HG03139 (cell line): ENCODE measurements at regions not wholly inside any gene's neighbourhood (a gene's known extent, or its start where the extent isn't known, plus 50 kb on each side); places are given as distances from the start of the nearest gene placed in this dataset.
"Not testable (repeated sequence)": the region's sequence is repeated elsewhere in the genome, so short reads cannot be mapped to it uniquely, and the experiment has no call there.

Experiments
- ATAC-seq: cut with Tn5 transposase; IDR thresholded peaks from one replicate; pipeline ENCODE4 v1.9.1; 2021; ENCODE audit not compliant: unreplicated experiment

DNA sequence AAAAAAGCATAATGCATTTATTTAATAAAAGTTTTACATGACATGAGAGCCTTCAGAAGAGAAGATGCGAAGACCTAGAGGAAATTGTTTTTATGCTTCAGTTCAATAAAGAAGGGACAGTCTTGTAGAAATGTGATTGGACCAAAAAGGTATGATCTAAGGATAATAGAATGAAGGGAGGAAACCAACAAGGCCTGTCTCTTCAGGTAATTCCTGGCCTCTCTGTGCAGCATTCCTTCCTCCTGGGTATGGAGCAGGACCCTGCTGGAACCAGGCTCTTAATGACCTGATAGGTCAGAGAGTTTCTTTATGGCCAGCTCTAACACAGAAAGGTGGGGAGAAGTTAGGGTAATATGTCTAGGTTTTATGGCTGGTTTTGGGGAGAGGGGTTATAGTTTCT is 162.8 kb upstream of the HEY2 start:
- no peak for ATAC-seq

DNA sequence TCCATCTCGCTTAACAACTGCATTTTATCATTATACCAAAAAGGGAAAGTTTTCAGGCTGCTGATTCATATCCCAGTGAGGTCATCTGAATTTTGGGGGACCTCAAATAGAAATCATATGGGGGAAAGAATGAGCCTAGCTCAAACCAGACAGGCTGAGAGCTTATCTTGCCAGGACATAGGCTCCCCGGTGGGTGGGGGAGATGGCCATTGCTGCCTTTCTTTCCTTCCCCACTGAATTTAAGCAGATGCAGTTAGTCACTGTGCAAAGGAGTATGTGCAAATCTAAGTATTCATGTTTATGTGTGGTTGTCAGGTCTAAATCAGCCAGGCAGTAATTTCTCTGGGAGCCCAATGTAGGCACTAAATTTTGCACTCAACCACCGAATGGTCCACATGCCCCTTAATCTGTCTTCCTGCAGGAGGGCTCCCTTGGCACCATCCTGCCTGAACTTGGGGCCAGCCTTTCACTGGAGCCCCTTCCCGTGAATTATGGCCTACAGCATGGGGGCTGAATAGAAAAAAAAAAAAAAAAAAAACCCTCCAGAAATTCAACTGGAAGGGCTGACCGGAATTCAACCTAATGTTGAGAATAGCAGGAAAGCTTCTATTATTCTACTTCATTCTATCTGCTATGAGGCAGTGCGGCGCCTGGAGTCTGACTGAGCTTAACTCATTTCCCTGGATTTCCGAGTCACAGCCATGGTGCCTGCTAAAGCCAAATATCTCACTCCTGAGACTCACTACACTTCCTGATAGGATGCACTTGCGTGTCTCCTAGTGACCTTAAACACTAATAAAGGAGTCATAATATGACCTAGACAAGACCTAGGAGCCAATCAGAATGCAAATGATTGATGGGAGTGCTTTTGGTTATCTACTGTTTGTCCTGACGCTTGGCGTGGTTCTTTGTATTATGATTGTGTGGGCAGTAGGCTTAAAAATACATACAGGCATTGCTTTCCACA is 161.5 kb upstream of the HEY2 start:
- no peak for ATAC-seq

GRCh38 chr6:125591796-125592195 is 157.6 kb upstream of the HEY2 start:
- ATAC-seq, result not testable (repeated sequence)

DNA sequence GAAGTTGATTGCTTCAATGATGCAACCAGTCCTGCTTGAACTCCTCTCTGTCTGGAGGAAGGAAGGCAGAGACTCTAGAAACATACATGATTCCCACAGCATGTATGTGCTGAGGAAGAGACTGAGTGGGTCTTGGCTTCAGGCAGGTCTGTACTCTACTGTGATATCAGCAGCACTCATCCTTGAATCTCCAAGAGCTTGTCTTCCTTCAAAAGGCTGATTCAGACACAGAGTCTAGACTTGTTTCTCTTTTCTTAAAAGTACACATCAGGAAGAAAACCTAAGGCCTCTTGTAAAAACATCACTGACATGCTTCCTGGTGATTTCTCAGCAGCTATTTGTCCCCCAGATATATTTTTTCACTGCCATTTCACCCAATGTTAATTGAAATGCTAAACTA is 155.7 kb upstream of the HEY2 start:
- ATAC-seq, result no peak

- no peak for ATAC-seq
These were observed 153.4 kb upstream of the HEY2 start for GRCh38 chr6:125596020-125596419.

DNA sequence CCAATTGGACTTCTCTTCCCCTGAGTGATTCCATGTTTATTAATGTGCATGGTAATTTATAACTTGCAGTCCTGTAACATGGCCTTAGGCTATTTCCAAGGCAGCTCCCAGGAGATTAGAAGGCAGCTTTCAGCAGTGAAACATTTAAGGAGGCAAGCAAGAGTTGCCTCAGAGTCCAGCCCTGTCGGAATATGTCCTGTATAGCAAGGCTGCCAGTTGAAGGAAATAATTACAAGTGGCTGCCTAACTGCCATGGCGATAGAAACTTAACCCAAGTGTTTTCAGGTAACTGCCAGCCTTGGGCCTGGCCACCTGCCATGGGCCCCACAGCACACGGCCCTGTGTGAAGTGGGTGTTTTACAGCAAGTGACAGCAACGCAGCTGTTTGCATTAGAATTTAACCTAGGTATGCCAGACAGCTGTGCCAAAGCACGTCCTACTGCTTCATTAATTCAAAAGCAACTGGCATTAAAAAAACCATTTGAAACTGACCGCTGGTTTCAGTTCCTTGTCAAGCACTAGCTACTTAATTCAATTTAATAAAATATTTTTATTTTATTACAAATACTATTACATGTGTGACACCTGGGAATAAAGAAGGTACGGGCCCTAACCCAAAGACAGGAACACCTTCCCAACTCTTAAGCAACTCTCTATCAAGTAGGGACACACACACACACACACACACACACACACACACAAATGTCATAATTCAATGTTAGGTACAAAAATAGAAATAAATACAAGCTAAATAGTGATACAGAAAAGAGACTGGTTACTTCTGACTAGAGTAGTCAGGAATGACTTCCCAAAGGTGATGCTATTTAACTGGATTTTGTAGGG is 151.8 kb upstream of the HEY2 start:
- no peak for ATAC-seq

DNA sequence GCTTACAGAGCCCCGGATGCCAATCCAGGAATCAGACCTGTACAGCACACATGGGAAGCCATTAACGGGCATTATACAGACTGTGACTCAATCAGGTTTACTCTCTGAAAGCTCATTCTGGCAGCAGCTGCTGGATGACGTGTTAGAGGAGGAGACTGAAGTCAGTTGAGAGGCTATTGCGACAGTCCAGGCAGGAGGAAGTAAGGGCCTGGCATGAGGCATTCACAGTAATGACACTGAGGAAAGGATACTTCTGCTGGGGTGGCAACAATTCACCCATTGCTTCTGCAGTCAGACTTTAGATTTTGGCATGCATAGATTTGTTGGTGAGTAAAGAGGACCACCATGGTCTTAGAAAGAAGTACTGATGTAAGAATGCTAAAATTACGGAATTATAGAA is 151.0 kb upstream of the HEY2 start:
- ATAC-seq, result no peak

GRCh38 chr6:125604257-125604656 is 145.2 kb upstream of the HEY2 start:
- ATAC-seq, result no peak

DNA sequence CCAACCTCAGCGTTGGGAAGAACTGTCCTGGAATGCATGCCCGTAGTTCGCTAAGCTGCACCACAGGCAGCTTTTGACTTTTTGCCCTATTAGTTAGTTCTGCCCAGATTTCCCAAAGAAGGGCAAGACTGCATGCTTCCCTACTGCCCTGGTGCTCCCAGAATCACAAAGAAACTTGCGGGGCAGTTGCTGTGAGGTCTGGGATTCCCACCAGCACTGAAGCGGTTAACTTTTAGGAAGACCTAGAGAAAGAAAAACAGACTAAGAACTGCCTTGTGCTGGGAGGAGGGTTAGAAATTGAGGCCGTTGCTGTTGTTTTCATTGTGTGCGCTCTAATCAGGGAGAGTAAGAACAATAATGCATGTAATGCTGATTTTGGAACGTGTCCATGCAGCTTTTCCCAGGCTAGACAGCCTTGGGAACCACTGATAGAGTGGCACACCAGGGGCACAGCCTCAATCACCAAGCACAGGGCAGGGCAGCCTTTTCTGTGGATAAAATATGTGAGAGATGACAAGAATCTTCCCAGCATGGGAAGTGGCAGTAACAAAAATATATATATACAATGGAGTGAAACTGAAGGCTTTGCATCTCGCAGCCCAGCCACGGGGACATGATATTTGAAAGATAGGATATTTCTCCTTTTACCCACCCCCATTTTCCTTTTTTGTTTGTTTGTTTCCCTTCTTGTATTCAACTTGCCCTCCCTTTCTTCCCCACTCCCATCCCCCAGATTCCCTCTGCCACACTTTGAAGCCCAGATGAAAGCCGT is 137.7 kb upstream of the HEY2 start:
- no peak for ATAC-seq

DNA sequence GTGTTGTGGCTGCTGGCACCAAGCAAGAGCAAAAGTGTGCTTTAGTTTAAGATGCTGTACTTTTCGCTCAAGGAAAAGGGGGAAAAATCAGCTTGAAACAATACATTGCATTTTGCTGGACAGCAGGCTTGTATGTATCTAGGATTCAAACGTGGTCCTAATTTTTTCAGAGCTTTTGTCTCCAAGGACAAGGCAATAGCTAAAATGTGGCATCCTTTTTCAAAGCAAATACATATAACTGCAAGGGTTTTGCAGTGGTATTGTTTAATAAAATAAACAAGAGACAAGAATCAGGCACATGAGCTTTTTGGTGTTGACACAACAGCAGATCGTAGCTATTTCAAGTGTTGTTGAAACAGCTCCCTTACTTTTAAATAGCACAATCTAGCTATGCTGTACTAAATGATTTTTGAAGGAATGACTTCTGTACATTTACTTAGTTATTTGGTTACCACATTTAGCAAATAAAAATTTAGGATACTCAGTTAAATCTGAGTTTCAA is 137.0 kb upstream of the HEY2 start:
- ATAC-seq, result no peak

- no peak for ATAC-seq
These were observed 130.8 kb upstream of the HEY2 start for GRCh38 chr6:125618629-125619028.

DNA sequence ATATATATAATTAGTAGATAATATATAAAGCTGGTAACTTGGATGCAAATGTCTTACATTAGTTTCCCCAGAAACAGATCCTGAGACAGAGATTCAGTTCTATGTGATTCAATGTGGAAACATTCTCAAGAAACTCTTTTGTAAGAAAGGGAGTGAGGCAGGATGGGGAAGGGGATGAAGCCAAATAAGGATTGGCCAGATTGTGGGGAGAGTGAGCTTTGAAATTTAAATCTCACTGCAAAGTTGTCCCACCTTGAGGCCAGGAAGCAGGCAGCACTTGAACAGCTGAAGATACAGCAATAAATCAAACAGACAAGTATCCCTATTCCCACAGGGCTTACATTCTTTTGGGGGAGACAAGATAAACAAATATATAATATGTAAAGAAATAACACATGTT is 126.3 kb upstream of the HEY2 start:
- ATAC-seq, result no peak

DNA sequence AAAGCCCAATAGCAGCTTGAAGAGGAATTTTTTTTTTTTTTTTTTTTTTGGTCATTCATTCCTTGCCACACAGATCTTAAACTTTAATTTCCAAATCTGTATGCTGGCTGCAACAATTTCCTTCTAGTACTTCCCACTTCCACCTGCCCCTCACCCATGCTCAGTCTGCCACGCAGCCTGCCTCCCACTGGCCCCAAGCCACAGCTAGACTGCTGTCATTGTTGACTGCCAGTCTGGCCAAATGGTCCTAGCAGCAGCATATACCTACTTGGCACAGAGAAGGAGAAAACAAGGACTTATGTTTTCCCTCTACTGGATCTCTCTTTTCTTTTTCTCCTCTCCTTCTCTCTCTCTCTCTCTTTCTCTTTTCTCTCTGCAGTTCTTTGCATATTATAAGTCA is 118.3 kb upstream of the HEY2 start:
- no peak for ATAC-seq

DNA sequence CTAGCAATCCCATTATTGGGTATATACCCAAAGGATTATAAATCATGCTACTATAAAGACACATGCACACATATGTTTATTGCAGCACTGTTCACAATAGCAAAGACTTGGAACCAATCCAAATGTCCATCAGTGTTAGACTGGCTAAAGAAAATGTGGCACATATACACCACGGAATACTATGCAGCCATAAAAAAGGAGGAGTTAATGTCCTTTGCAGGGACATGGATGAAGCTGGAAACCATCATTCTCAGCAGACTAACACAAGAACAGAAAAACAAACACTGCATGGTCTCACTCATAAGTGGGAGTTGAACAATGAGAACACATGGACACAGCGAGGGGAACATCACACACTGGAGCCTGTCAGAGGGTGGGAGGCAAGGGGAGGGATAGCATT is 113.4 kb upstream of the HEY2 start:
- not testable (repeated sequence) for ATAC-seq

DNA sequence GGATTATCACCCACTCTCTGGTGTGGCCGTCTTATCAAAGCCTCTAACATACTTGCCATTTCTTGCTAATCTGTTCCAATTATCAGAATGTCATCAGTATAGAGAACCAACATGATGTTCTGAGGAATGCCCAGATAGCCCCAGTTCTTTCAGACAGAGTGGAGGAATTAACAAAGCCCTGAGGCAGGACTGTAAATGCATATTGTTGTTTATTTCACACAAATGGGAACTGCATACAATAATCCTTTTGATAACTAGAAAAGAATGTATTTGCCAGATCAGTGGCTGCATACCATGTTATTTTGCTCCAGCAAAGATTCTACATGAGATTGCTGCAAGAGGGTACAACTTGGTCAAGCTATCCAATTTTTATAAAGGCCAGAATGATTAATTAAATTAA is 112.8 kb upstream of the HEY2 start:
- no peak for ATAC-seq

DNA sequence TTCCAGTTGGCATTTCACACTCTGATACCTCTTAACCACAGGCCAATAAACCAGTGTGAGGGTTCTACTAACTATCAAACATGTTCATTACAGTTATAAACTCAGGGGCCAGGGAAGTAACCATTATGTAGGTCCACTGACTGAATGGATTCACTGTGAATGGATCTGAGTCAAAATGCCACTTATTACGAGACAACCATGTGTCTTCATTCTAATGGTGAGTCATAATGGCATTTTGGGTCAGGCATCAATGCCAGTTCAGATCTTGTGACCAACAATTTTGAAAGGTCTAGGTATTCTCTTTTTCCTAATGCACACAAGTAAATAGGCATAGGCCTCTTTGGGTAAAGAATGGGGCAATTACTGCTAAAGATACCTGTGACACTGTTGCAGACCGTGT is 112.2 kb upstream of the HEY2 start:
- ATAC-seq, result no peak

DNA sequence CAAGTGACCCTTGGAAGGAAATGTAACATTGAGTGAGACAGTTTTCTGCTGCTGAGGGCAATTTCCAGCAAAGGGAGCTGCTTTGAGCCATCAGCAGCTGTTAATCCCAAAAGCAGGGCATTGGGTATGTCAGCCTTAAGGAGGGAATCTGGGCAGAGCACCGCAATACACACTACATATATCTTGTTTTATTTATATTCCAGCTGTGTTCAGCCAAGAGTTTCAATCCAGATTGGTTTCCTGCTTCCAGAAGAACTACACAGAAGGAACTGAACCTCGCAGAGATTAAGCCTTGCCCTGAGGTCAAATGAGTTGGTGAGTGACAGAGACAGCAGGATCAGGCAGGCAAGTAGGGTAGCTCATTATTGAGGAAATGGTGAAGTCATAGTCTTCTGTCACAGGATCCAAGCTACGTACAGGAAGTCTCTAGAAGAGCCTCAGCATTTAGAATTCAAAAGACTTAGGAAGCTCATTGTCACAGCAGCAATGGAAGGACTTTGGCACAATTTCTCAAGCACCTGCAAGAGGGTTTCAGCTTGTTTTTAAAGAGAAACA is 109.9 kb upstream of the HEY2 start:
- ATAC-seq, result no peak

DNA sequence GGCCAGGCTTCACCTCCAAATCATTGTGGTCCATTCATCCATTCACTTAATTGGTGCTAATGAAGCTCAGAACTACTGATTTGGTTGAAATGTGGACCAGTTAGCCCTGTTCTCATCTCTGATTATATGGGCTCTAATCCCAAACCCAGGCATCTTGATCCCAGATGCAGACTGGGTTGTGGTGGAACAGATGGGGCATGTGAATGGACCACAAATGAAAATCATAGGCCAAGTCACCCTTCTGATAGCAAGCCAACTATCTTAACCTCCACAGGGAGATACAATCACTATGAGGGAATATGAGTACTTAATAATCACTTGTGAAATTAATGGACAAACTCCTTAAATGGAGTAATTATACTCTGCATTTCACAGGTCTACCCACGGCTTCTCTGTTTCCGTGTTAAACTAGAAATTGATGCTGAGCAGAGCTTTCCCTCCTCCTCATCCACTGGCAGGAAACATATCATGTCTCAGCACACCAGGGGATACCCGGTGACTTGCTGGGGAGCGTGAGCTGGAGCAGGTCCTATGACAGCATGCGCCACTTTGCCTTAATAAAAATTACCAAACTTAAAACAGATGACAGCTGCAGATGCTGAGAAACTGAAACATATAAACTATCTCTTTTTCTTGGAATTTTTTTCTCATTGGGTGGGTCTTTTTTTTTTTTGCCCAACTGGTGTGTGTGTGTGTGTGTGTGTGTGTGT is 108.8 kb upstream of the HEY2 start:
- ATAC-seq, result no peak

DNA sequence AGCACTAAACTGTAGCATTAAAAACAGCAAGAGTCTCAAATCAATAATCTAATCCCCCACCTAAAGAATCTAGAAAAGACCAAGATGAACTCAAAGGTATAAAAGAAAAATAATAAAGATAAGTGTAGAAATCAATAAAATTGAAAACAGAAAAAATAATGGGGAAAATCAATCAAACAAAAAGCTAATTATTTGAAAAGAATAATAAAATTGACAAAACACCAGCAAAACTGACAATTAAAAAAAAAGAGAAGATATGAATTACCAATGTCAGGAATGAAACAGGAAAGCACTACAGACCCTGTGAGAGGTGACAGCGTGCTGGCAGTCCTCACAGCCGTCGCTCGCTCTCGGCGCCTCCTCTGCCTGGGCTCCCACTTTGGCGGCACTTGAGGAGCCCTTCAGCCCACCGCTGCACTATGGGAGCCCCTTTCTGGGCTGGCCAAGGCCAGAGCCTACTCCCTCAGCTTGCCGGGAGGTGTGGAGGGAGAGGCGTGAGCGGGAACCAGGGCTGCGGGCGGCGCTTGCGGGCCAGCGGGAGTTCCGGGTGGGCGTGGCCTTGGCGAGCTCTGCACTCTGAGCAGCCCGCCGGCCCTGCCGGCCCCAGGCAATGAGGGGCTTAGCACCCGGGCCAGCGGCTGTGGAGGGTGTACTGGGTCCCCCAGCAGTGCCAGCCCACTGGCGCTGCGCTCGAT is 105.3 kb upstream of the HEY2 start:
- ATAC-seq, result not testable (repeated sequence)

GRCh38 chr6:125647391-125647790 is 102.0 kb upstream of the HEY2 start:
- ATAC-seq, result no peak
